ENCODE measurements at regions not wholly inside any gene's neighbourhood (a gene's known extent, or its start where the extent isn't known, plus 50 kb on each side); places are given as distances from the start of the nearest gene placed in this dataset.

DNA sequence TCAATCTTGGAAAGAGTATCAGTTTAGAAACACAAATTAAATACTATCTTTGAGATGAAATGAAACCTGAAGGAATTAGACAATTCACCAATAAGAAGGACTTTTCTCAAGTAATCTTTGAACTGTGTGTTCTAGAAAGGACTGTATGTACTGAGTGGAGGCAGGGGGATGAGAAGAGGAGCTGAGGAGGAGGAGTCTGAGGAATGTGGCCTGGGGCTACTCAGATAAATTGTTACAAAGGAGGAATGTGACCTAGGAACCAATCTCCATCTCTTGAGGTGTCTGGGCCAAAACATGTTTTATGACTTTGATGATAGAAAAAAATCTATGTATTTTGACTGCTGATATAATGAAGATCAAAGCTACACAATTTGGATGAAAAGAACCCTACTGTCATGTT lies 124.3 kb upstream of the ANKRD55 start (continued):
- TF ChIP-seq, protein P1, sequence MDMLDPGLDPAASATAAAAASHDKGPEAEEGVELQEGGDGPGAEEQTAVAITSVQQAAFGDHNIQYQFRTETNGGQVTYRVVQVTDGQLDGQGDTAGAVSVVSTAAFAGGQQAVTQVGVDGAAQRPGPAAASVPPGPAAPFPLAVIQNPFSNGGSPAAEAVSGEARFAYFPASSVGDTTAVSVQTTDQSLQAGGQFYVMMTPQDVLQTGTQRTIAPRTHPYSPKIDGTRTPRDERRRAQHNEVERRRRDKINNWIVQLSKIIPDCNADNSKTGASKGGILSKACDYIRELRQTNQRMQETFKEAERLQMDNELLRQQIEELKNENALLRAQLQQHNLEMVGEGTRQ (IDR thresholded peaks at IDR 0.05; ENCODE audit: borderline replicate concordance, low read depth, low read length): no peak
- TF ChIP-seq RAD21 (IDR thresholded peaks at IDR 0.05; ENCODE audit: low read length): no peak
- TF ChIP-seq, protein P2, sequence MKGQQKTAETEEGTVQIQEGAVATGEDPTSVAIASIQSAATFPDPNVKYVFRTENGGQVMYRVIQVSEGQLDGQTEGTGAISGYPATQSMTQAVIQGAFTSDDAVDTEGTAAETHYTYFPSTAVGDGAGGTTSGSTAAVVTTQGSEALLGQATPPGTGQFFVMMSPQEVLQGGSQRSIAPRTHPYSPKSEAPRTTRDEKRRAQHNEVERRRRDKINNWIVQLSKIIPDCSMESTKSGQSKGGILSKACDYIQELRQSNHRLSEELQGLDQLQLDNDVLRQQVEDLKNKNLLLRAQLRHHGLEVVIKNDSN (IDR thresholded peaks at IDR 0.05; ENCODE audit: borderline replicate concordance, low read depth): no peak

DNA sequence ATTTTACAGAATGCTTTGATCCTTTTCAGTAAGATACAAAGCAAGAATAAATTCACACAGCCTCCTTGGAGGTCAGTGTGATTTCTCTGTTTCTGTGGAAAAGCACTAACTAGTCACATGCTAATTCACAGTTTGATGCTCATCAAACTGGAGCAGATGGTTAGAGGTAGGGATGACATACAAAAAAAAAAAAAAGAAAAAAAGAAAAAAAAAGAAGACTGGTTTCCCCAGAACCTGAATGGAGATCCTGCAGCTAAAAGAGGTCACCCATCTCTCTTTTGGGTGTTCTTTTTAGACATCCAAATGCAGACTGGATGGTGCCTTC lies 123.7 kb upstream of the ANKRD55 start:
- H3K4me2 ChIP-seq: no peak overlapping the region
- H3K9me3 ChIP-seq: no peaks in the 10 kb centered on the region
- H2AFZ ChIP-seq (ENCODE audit: low read depth): no peak overlapping the region
- CTCF ChIA-PET: interaction anchor here (1.0 kb wide), 1 partner anchor 28 kb away, joined by 3 read pairs; no protein-coding TSS in a partner anchor
- H3K27me3 ChIP-seq (ENCODE audit: insufficient read depth): no peaks in the 10 kb centered on the region
- DNase-seq: no peak
- TF ChIP-seq MXI1 (IDR thresholded peaks at IDR 0.05; ENCODE audit: low read depth, low read length): no peak
- no peak for TF ChIP-seq RAD21 (IDR thresholded peaks at IDR 0.05; ENCODE audit: low read length)
- no peak for TF ChIP-seq MEF2A (IDR thresholded peaks at IDR 0.05; ENCODE audit: borderline replicate concordance, low read depth)
- no peak for TF ChIP-seq EZH2phosphoT487 (IDR thresholded peaks at IDR 0.05; ENCODE audit: borderline replicate concordance, low read depth)
- TF ChIP-seq TCF12 (IDR thresholded peaks at IDR 0.05): no peak
- TF ChIP-seq, protein P3, sequence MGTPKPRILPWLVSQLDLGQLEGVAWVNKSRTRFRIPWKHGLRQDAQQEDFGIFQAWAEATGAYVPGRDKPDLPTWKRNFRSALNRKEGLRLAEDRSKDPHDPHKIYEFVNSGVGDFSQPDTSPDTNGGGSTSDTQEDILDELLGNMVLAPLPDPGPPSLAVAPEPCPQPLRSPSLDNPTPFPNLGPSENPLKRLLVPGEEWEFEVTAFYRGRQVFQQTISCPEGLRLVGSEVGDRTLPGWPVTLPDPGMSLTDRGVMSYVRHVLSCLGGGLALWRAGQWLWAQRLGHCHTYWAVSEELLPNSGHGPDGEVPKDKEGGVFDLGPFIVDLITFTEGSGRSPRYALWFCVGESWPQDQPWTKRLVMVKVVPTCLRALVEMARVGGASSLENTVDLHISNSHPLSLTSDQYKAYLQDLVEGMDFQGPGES (IDR thresholded peaks at IDR 0.05; ENCODE audit: low read depth, low read length): no peak
- no peak for TF ChIP-seq FOXM1 (IDR thresholded peaks at IDR 0.05; ENCODE audit: low read depth)
- TF ChIP-seq RXRA (IDR thresholded peaks at IDR 0.05; ENCODE audit: borderline replicate concordance, low read depth): no peak
- TF ChIP-seq SMC3 (IDR thresholded peaks at IDR 0.05; ENCODE audit: low read depth, low read length): no peak
- no peaks in the 10 kb centered on the region for H3K79me2 ChIP-seq (ENCODE audit: insufficient read depth)
- peaks cover 0 to 6% of the 10 kb centered on the region in 2 experiments; a peak in 2 of 4 replicates for H3K4me1 ChIP-seq (ENCODE audit: control insufficient read depth in 1 of 2, insufficient read depth in 2 of 2, low read depth in 1 of 2, low read length in 1 of 2)
- no peak overlapping the region for H3K27ac ChIP-seq (ENCODE audit: low read depth in 2 of 2, low read length in 1 of 2)
- H3K9me2 ChIP-seq: no peaks in the 10 kb centered on the region
- POLR2A ChIA-PET: no interaction called here
- no peaks in the 10 kb centered on the region for H3F3A ChIP-seq (replicated peaks; ENCODE audit: insufficient read depth)
- no peaks in the 10 kb centered on the region for H4K20me1 ChIP-seq (ENCODE audit: insufficient read depth)
- H3K36me3 ChIP-seq (replicated peaks in 1 of 2; ENCODE audit: control insufficient read depth in 1 of 2, insufficient read depth in 2 of 2, low read length in 1 of 2): no peaks in the 10 kb centered on the region
- no peak overlapping the region for H3K9ac ChIP-seq
- no peak overlapping the region for H3K4me3 ChIP-seq (ENCODE audit: low read depth in 2 of 2, low read length in 1 of 2)

DNA sequence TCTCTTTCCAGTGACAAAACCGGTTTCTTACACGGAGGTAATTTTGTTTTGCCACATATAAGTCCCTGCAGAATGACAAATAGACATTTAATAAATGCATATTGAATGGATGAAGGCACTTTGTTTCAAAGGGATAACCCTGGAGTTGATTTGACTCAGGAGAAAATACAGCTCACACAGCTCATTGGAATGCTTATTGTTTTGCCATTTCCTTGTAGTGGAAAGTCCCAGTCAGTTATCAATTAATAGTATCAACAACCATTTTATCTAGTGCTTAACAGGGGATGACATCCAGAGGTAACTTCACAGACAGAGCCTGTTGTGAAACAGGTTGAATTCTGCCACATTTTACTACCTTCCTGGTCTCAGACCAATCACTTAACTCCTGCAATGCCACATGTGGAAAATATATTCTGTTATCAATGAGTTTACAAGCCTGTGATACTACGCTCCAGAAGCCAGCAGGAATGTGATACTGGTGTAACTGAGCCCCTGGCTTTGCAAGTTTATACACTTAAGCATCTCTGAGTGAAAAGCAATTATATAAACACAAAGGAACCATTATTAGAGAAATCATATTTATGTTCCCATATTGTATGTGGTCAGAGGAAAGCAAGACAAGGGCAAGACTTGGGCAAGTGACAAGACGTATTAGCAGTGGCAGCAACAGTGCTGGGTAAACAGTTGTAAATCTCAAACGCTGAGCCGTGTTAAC lies 123.1 kb upstream of the ANKRD55 start:
- 74% methylated on average over 6 of the region's 6 CpGs for WGBS (ENCODE audit: low lambda C conversion rate)
- no peaks in the 10 kb centered on the region for H3K9me3 ChIP-seq
- POLR2A ChIA-PET: no interaction called here
- TF ChIP-seq, protein P4, sequence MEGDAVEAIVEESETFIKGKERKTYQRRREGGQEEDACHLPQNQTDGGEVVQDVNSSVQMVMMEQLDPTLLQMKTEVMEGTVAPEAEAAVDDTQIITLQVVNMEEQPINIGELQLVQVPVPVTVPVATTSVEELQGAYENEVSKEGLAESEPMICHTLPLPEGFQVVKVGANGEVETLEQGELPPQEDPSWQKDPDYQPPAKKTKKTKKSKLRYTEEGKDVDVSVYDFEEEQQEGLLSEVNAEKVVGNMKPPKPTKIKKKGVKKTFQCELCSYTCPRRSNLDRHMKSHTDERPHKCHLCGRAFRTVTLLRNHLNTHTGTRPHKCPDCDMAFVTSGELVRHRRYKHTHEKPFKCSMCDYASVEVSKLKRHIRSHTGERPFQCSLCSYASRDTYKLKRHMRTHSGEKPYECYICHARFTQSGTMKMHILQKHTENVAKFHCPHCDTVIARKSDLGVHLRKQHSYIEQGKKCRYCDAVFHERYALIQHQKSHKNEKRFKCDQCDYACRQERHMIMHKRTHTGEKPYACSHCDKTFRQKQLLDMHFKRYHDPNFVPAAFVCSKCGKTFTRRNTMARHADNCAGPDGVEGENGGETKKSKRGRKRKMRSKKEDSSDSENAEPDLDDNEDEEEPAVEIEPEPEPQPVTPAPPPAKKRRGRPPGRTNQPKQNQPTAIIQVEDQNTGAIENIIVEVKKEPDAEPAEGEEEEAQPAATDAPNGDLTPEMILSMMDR (IDR thresholded peaks at IDR 0.05): no peak
- TF ChIP-seq RXRA (IDR thresholded peaks at IDR 0.05; ENCODE audit: borderline replicate concordance, low read depth): no peak
- no peak for TF ChIP-seq RAD21 (IDR thresholded peaks at IDR 0.05; ENCODE audit: low read length)
- no peak for TF ChIP-seq TAF1 (IDR thresholded peaks at IDR 0.05; ENCODE audit: borderline replicate concordance, low read depth, low read length)
- no peak for TF ChIP-seq TCF12 (IDR thresholded peaks at IDR 0.05)
- TF ChIP-seq, protein P5, sequence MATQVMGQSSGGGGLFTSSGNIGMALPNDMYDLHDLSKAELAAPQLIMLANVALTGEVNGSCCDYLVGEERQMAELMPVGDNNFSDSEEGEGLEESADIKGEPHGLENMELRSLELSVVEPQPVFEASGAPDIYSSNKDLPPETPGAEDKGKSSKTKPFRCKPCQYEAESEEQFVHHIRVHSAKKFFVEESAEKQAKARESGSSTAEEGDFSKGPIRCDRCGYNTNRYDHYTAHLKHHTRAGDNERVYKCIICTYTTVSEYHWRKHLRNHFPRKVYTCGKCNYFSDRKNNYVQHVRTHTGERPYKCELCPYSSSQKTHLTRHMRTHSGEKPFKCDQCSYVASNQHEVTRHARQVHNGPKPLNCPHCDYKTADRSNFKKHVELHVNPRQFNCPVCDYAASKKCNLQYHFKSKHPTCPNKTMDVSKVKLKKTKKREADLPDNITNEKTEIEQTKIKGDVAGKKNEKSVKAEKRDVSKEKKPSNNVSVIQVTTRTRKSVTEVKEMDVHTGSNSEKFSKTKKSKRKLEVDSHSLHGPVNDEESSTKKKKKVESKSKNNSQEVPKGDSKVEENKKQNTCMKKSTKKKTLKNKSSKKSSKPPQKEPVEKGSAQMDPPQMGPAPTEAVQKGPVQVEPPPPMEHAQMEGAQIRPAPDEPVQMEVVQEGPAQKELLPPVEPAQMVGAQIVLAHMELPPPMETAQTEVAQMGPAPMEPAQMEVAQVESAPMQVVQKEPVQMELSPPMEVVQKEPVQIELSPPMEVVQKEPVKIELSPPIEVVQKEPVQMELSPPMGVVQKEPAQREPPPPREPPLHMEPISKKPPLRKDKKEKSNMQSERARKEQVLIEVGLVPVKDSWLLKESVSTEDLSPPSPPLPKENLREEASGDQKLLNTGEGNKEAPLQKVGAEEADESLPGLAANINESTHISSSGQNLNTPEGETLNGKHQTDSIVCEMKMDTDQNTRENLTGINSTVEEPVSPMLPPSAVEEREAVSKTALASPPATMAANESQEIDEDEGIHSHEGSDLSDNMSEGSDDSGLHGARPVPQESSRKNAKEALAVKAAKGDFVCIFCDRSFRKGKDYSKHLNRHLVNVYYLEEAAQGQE (IDR thresholded peaks at IDR 0.05; ENCODE audit: low read depth, low read length): no peak
- no peak for TF ChIP-seq RCOR1 (IDR thresholded peaks at IDR 0.05; ENCODE audit: low read length)

More for the DNA sequence above, 123.1 kb upstream of the ANKRD55 start:
- Histone ChIP-seq H3K27ac (ENCODE audit: low read depth in 2 of 2, low read length in 1 of 2) (no peak overlapping the region), H3K36me3 (replicated peaks in 1 of 2; ENCODE audit: control insufficient read depth in 1 of 2, insufficient read depth in 2 of 2, low read length in 1 of 2) (no peaks in the 10 kb centered on the region), H3K9ac (no peak overlapping the region), H4K20me1 (ENCODE audit: insufficient read depth) (no peaks in the 10 kb centered on the region), H2AFZ (ENCODE audit: low read depth) (no peak overlapping the region), H3K27me3 (ENCODE audit: insufficient read depth) (no peaks in the 10 kb centered on the region), H3K4me1 (ENCODE audit: control insufficient read depth in 1 of 2, insufficient read depth in 2 of 2, low read depth in 1 of 2, low read length in 1 of 2) (peaks cover 0 to 6% of the 10 kb centered on the region in 2 experiments; a peak in 3 of 4 replicates), H3K4me3 (ENCODE audit: low read depth in 2 of 2, low read length in 1 of 2) (no peak overlapping the region), H3F3A (replicated peaks; ENCODE audit: insufficient read depth) (peaks cover 1% of the 10 kb centered on the region), H3K4me2 (no peak overlapping the region), H3K9me2 (no peaks in the 10 kb centered on the region), H3K79me2 (ENCODE audit: insufficient read depth) (no peaks in the 10 kb centered on the region)
- no peak for DNase-seq
- CTCF ChIA-PET: interaction anchor here (1.0 kb wide), 1 partner anchor 28 kb away, joined by 3 read pairs; no protein-coding TSS in a partner anchor
